K562 (cell line): ENCODE measurements at regions not wholly inside any gene's neighbourhood (a gene's known extent, or its start where the extent isn't known, plus 50 kb on each side); places are given as distances from the start of the nearest gene placed in this dataset.

Source experiments
- GABPB1 ChIP-seq: sonication (generic); formaldehyde crosslinking; IDR thresholded peaks from 2 replicates; pipeline ENCODE4 v1.8.0; 2022; ENCODE audit warnings: mild to moderate bottlenecking, missing genetic modification reagents
- HDAC1 ChIP-seq, 2 experiments: fragments of 450-650 bp; IDR thresholded peaks; 2 replicates each; pipeline ENCODE4 v1.6.1; 2016 to 2017; ENCODE audit warnings: inconsistent platforms in 1 of 2, mild to moderate bottlenecking in 1 of 2, moderate library complexity in 1 of 2
- POLR2A ChIP-seq: fragments of 450-650 bp; conservative IDR thresholded peaks from 2 replicates; pipeline ENCODE4 v1.6.1; 2016
- PRMT5 ChIP-seq: sonication (generic); formaldehyde crosslinking; IDR thresholded peaks from 2 replicates; pipeline ENCODE4 v1.5.0; 2020; ENCODE audit warnings: missing genetic modification reagents
- TCF3 ChIP-seq: sonication (generic); formaldehyde crosslinking; IDR thresholded peaks from 2 replicates; pipeline ENCODE4 v1.4.0; 2020; ENCODE audit warnings: mild to moderate bottlenecking, missing genetic modification reagents
- ZNF253 ChIP-seq: fragments of 250-450 bp; sonication (Bioruptor Pico); conservative IDR thresholded peaks from 2 replicates; pipeline ENCODE4 v1.6.1; 2021; ENCODE audit warnings: mild to moderate bottlenecking
- ZNF551 ChIP-seq: fragments of 250-450 bp; sonication (Bioruptor Pico); IDR thresholded peaks from 2 replicates; pipeline ENCODE4 v1.5.0; 2021; ENCODE audit warnings: mild to moderate bottlenecking, moderate library complexity
- TF ChIP-seq, protein P1 (sequence below): fragments of 450-650 bp; IDR thresholded peaks from 2 replicates; pipeline ENCODE4 v1.6.1; 2016; ENCODE audit warnings: antibody characterized with exemption
- TF ChIP-seq, protein P2 (sequence below): fragments of 450-650 bp; formaldehyde crosslinking; IDR thresholded peaks from 2 replicates; pipeline ENCODE4 v1.4.0; 2020; ENCODE audit warnings: mild to moderate bottlenecking, mixed read lengths

DNA sequence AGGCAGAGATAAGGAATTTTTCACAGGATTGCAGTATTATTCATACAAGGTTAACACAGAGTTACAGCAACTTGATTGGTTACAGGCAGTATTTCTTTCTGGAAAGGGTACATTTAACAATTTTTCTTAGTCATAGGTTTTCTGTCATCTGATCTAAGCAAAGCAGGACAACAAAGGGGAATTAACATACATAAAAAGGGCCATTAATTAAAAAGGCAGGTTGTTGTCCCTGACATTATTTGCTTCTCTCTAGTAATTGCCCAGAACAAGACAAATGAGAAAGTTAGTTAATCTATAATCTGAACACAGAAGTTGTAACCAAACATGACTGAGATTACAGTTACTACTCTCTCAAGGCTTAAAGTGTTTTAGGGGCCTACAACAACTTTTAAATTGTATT lies 291.4 kb upstream of the LRRTM4 start:
- TF ChIP-seq, protein P1, sequence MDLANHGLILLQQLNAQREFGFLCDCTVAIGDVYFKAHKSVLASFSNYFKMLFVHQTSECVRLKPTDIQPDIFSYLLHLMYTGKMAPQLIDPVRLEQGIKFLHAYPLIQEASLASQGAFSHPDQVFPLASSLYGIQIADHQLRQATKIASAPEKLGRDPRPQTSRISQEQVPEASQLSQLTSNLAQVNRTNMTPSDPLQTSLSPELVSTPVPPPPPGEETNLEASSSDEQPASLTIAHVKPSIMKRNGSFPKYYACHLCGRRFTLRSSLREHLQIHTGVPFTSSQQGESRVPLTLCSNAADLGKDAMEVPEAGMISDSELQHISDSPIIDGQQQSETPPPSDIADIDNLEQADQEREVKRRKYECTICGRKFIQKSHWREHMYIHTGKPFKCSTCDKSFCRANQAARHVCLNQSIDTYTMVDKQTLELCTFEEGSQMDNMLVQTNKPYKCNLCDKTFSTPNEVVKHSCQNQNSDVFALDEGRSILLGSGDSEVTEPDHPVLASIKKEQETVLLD = no peak
- TF ChIP-seq ZNF253 (CRISPR knock-in tag) (no peak), GABPB1 (no peak), ZNF551 (CRISPR knock-in tag) (no peak), HDAC1 (IDR thresholded peaks at IDR 0.05) (no peak), POLR2A (no peak), TCF3 (CRISPR knock-in tag) (no peak), PRMT5 (no peak)
- TF ChIP-seq, protein P2, sequence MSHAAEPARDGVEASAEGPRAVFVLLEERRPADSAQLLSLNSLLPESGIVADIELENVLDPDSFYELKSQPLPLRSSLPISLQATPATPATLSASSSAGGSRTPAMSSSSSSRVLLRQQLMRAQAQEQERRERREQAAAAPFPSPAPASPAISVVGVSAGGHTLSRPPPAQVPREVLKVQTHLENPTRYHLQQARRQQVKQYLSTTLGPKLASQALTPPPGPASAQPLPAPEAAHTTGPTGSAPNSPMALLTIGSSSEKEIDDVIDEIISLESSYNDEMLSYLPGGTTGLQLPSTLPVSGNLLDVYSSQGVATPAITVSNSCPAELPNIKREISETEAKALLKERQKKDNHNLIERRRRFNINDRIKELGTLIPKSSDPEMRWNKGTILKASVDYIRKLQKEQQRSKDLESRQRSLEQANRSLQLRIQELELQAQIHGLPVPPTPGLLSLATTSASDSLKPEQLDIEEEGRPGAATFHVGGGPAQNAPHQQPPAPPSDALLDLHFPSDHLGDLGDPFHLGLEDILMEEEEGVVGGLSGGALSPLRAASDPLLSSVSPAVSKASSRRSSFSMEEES (CRISPR knock-in tag) = no peak
